GM20000 (cell line): ENCODE measurements at regions not wholly inside any gene's neighbourhood (a gene's known extent, or its start where the extent isn't known, plus 50 kb on each side); places are given as distances from the start of the nearest gene placed in this dataset.
"Not testable (repeated sequence)": the region's sequence is repeated elsewhere in the genome, so short reads cannot be mapped to it uniquely, and the experiment has no call there.

Experiments
- DNase-seq: peaks from one replicate; pipeline ENCODE4 v3.0.0; 2012; ENCODE audit warnings: low spot score
- TF ChIP-seq, protein P1 (sequence below): IDR thresholded peaks from 2 replicates; pipeline ENCODE4 v1.5.1; 2012; ENCODE audit warnings: mild to moderate bottlenecking, control low read depth; ENCODE audit errors: extremely low read depth, missing control alignments

DNA sequence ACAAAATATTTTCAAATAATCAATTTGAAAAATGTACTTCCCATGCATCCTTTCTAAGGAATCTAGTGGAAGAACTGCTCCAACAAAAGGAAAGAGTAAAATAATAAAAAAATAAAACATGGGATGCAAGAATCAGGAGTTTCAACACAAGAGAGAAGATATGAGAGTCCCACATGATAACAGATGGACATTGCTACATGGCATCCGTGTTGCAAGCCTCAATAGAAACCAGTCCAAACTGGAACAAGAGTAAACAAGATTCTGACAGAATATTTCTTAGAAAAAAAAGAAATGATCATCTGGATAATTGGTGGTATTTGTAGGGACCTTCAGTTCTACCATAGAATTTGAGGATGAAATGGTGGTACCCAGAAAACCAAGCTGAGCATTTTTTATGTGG is 186.8 kb downstream of the FRK start:
- DNase-seq, result no peak
- TF ChIP-seq, protein P1, sequence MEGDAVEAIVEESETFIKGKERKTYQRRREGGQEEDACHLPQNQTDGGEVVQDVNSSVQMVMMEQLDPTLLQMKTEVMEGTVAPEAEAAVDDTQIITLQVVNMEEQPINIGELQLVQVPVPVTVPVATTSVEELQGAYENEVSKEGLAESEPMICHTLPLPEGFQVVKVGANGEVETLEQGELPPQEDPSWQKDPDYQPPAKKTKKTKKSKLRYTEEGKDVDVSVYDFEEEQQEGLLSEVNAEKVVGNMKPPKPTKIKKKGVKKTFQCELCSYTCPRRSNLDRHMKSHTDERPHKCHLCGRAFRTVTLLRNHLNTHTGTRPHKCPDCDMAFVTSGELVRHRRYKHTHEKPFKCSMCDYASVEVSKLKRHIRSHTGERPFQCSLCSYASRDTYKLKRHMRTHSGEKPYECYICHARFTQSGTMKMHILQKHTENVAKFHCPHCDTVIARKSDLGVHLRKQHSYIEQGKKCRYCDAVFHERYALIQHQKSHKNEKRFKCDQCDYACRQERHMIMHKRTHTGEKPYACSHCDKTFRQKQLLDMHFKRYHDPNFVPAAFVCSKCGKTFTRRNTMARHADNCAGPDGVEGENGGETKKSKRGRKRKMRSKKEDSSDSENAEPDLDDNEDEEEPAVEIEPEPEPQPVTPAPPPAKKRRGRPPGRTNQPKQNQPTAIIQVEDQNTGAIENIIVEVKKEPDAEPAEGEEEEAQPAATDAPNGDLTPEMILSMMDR, result no peak

DNA sequence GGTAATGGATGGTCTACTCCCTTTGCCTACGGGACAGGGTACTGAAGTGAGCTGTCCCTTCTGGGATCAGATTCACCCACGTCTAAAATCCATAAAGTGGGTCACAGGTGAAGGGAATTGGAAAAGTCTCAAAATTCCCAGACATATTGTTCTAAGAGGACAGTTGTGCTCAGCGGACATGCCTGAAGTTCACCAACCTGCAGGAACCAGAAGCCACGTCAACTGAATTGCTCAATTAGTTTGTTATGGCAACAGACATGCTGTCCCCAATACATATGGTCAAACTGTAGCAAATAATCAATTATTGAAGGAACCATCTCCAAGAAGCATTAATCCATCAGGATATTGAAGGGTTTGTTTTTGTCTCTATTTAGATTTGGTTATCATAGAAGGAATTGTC is 190.2 kb downstream of the FRK start:
- DNase-seq, result no peak
- TF ChIP-seq, protein P1, result no peak

DNA sequence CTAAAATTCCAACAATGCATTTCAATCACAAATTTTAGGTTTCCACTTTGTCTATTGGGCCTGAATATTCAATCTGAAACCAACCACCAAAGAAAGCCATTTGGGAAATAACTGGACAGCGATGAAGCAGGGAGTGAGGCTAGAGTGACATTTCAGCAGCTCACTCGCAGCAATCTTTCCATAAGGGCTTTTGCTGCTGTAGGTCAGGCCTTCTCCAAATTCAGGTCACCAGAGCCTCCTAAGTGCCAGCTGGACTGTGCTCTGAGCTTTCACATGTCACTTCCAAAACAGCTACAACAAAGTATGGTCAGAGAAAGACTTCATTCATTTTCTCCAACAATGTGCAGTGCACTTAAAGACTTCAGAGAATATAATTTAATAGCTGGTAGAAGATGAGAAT is 194.8 kb downstream of the FRK start:
- TF ChIP-seq, protein P1, result no peak
- no peak for DNase-seq

DNA sequence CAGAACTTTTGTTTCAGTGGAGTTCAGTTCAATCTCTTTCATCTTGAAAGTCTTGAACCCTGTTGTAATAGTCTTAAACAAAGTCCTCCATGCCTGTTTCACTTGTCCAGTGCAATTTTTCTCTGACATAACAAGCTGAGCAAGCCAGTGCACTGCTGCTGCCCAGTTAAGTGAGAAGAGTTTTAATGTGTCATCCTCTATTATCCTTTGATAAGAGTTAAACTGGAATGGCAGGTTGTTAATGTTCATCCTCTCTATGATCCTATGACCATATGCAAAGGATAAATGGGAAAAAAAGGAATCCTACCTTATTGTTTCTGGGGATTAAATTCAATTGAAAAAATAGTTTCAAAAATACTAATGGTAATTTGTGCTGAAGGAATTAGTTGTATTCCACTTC is 197.5 kb downstream of the FRK start:
- TF ChIP-seq, protein P1, result no peak
- no peak for DNase-seq

DNA sequence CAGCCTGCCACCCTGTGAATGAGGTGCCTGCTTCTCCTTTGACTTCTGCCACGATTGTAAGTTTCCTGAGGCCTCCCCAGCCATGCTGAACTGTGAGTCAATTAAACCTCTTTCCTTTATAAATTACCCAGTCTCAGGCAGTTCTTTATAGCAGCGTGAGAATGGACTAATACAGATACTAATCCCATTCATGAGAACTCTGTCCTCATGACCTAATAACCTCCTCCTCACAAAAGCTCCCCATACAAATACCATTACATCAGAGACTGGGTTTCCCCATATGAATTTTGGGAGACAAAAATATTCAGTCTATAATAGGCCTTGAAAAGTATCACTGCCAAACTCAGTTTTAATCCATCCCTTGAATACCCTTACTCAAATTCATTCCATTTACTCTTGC is 199.0 kb downstream of the FRK start:
- DNase-seq, result not testable (repeated sequence)

DNA sequence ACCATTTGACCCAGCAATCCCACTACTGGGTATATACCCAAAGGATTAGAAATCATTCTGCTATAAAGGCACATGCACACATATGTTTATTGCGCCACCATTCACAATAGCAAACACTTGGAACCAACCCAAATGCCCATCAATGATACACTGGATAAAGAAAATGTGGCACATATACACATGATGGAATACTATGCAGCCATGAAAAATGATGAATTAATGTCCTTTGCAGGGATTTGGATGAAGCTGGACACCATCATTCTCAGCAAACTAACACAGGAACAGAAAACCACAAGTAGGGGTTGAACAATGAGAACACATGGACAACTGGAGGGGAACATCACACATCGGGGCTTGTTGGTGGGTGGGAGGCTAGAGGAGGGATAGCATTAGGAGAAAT is 201.1 kb downstream of the FRK start:
- not testable (repeated sequence) for DNase-seq

DNA sequence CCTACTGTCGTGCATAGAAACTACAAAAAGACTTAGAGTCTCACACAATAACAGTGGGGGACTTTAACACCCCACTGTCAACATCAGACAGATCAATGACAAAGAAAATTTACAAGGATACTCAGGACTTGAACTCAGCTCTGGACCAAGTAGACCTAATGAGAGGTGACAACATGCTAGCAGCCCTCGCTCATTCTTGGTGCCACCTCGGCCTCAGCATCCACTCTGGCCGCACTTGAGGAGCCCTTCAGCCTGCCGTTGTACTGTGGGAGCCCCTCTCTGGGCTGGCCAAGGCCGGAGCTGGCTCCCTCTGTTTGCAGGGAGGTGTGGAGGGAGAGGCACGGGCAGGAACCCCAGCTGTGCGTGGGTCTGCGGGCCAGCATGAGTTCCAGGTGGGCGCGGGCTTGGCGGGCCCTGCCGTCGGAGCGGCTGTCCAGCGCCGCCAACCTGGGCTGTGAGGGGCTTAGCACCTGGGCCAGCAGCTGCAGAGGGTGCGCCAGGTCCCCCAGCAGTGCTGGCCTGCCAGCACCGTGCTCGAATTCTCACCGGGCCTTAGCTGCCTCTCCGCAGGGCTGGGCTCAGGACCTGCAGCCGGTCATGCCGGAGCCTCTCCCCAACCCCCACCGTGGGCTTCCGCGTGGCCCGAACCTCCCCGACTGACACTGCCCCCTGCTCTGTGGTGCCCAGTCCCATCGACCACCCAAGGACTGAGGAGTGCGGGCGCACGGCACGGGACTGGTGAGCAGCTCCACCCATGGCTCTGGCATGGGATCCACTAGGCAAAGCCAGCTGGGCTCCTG is 205.6 kb downstream of the FRK start:
- DNase-seq, result no peak
- TF ChIP-seq, protein P1, result no peak

DNA sequence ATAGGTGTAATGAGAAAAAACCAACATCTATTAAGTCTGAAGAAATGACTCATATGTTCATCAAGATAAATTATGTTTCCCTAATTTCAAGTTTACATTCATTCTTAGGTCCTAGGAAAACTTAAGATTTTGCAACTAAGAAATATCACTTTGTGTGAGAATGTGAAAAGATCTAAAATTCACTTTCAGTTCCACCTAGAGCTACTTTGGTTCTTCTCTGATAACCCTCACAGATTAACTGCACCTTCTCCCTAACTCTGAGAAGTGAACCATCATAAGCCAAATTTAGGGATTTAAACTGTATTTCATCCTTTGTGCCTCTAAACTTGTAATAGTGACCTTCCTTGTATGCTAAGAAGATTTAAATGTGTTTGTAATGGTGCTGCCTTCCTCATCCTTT is 213.0 kb downstream of the FRK start:
- DNase-seq, result no peak
- TF ChIP-seq, protein P1, result no peak
